ENCODE measurements at regions not wholly inside any gene's neighbourhood (a gene's known extent, or its start where the extent isn't known, plus 50 kb on each side); places are given as distances from the start of the nearest gene placed in this dataset.

- TF ChIP-seq CTCF (IDR thresholded peaks at IDR 0.05), result no peak
- Mint-ChIP-seq H3K9me3 (no peaks in the 10 kb centered on the region), H3K4me1 (peaks cover 7% of the 10 kb centered on the region), H3K27ac (no peak overlapping the region), H3K4me3 (no peak overlapping the region), H3K36me3 (ENCODE audit: low read depth) (no peaks in the 10 kb centered on the region), H3K27me3 (ENCODE audit: low read depth, poor library complexity) (peaks cover 4% of the 10 kb centered on the region)
- DNase-seq, result no peak
Observed at GRCh38 chr20:24236963-24237362, 232.5 kb upstream of the SYNDIG1 start.

- Mint-ChIP-seq H3K4me3 (no peak overlapping the region), H3K36me3 (ENCODE audit: low read depth) (no peaks in the 10 kb centered on the region), H3K4me1 (peaks cover 7% of the 10 kb centered on the region), H3K27ac (no peak overlapping the region), H3K27me3 (ENCODE audit: low read depth, poor library complexity) (peaks cover 4% of the 10 kb centered on the region), H3K9me3 (no peaks in the 10 kb centered on the region)
- no peak for DNase-seq
- no peak for TF ChIP-seq CTCF (IDR thresholded peaks at IDR 0.05)
Observed at GRCh38 chr20:24236201-24236600, 233.2 kb upstream of the SYNDIG1 start.

GRCh38 chr20:24235296-24236175 lies 233.9 kb upstream of the SYNDIG1 start:
- Mint-ChIP-seq H3K27me3 (ENCODE audit: low read depth, poor library complexity) (peaks cover 4% of the 10 kb centered on the region), H3K4me1 (peaks cover 7% of the 10 kb centered on the region), H3K4me3 (no peak overlapping the region), H3K36me3 (ENCODE audit: low read depth) (no peaks in the 10 kb centered on the region), H3K9me3 (no peaks in the 10 kb centered on the region), H3K27ac (no peak overlapping the region)
- no peak for TF ChIP-seq CTCF (IDR thresholded peaks at IDR 0.05)
- DNase-seq, result no peak

- Mint-ChIP-seq H3K27me3 (ENCODE audit: low read depth, poor library complexity) (peaks cover 5% of the 10 kb centered on the region), H3K9me3 (no peaks in the 10 kb centered on the region), H3K36me3 (ENCODE audit: low read depth) (no peaks in the 10 kb centered on the region), H3K4me1 (no peaks in the 10 kb centered on the region), H3K27ac (no peak overlapping the region), H3K4me3 (no peak overlapping the region)
- no peak for DNase-seq
- no peak for TF ChIP-seq CTCF (IDR thresholded peaks at IDR 0.05)
Observed at GRCh38 chr20:24227600-24227999, 239.0 kb upstream of the GGTLC1 start.

- Mint-ChIP-seq H3K4me1 (peaks cover 33% of the 10 kb centered on the region), H3K9me3 (peaks cover 18% of the 10 kb centered on the region), H3K36me3 (ENCODE audit: low read depth) (peaks cover 10% of the 10 kb centered on the region), H3K4me3 (no peak overlapping the region), H3K27me3 (ENCODE audit: low read depth, poor library complexity) (peaks cover 8% of the 10 kb centered on the region), H3K27ac (no peak overlapping the region)
- no peak for DNase-seq
- no peak for TF ChIP-seq CTCF (IDR thresholded peaks at IDR 0.05)
Observed at GRCh38 chr20:24212494-24212893, 223.9 kb upstream of the GGTLC1 start.

GRCh38 chr20:24211972-24212371 lies 223.4 kb upstream of the GGTLC1 start:
- peaks cover 8% of the 10 kb centered on the region for H3K27me3 Mint-ChIP-seq (ENCODE audit: low read depth, poor library complexity)
- peaks cover 9% of the 10 kb centered on the region for H3K36me3 Mint-ChIP-seq (ENCODE audit: low read depth)
- no peak overlapping the region for H3K27ac Mint-ChIP-seq
- H3K9me3 Mint-ChIP-seq, result peaks cover 16% of the 10 kb centered on the region
- H3K4me1 Mint-ChIP-seq, result peaks cover 33% of the 10 kb centered on the region
- no peak for DNase-seq
- no peak overlapping the region for H3K4me3 Mint-ChIP-seq
- TF ChIP-seq CTCF (IDR thresholded peaks at IDR 0.05), result no peak

All from nephron progenitor cell (in vitro differentiated cells).